Left ventricle myocardium inferior (tissue), 1 donor: ENCODE measurements at regions not wholly inside any gene's neighbourhood (a gene's known extent, or its start where the extent isn't known, plus 50 kb on each side); places are given as distances from the start of the nearest gene placed in this dataset.

ENCODE experiments used
- DNase-seq: peaks from one replicate; pipeline ENCODE4 v3.0.0-alpha.2; 2020
- H3K27ac ChIP-seq: fragments of 200-600 bp; replicated peaks from 2 replicates; pipeline ENCODE4 v1.8.0; 2021
- H3K27me3 ChIP-seq: fragments of 200-600 bp; 2 replicates; pipeline ENCODE4 v1.8.0; 2021; ENCODE audit warnings: low read depth
- H3K36me3 ChIP-seq: fragments of 200-600 bp; 2 replicates; pipeline ENCODE4 v1.8.0; 2021
- H3K4me1 ChIP-seq: fragments of 200-600 bp; 2 replicates; pipeline ENCODE4 v1.8.0; 2021
- H3K4me3 ChIP-seq: fragments of 200-600 bp; 2 replicates; pipeline ENCODE4 v1.8.0; 2021; ENCODE audit warnings: mild to moderate bottlenecking, moderate library complexity
- H3K9me3 ChIP-seq: fragments of 200-600 bp; replicated peaks from 2 replicates; pipeline ENCODE4 v1.8.0; 2021
- CTCF ChIP-seq: fragments of 200-600 bp; IDR thresholded peaks from 2 replicates; pipeline ENCODE4 v1.8.0; 2021; ENCODE audit warnings: antibody characterized with exemption, mild to moderate bottlenecking, borderline replicate concordance
- intact Hi-C: fragments of 100-400 bp; cut with micrococcal nuclease; formaldehyde crosslinking; loops from one replicate; pipeline ENCODE4 v1.11.0; 2022
- donor health status: DM: no; HTN: yes; CAD: no; lungs with severe emphysema.

- Histone ChIP-seq H3K36me3 (no peaks in the 10 kb centered on the region), H3K9me3 (no peaks in the 10 kb centered on the region), H3K4me1 (no peaks in the 10 kb centered on the region), H3K27me3 (no peaks in the 10 kb centered on the region), H3K27ac (no peak overlapping the region), H3K4me3 (no peak overlapping the region)
- TF ChIP-seq CTCF, result no peak
- intact Hi-C loops, result no loop called here
- no peak for DNase-seq
Measured at GRCh38 chr14:28666961-28667360, 99.6 kb upstream of the FOXG1 start.

- DNase-seq, result no peak
- Histone ChIP-seq H3K9me3 (no peaks in the 10 kb centered on the region), H3K4me3 (no peak overlapping the region), H3K36me3 (no peaks in the 10 kb centered on the region), H3K27ac (no peak overlapping the region), H3K4me1 (no peaks in the 10 kb centered on the region), H3K27me3 (no peaks in the 10 kb centered on the region)
- TF ChIP-seq CTCF, result no peak
- intact Hi-C loops, result no loop called here
Measured at GRCh38 chr14:28671425-28671824, 95.2 kb upstream of the FOXG1 start.

- TF ChIP-seq CTCF, result no peak
- intact Hi-C loops, result no loop called here
- no peaks in the 10 kb centered on the region for H3K36me3 ChIP-seq
Measured at GRCh38 chr14:28673056-28673455, 93.5 kb upstream of the FOXG1 start.

GRCh38 chr14:28676479-28676878, 90.1 kb upstream of the FOXG1 start:
- Histone ChIP-seq H3K4me1 (no peaks in the 10 kb centered on the region), H3K27ac (peak overlapping the region; percentile 28), H3K36me3 (no peaks in the 10 kb centered on the region), H3K4me3 (no peak overlapping the region), H3K9me3 (peaks cover 5% of the 10 kb centered on the region), H3K27me3 (no peaks in the 10 kb centered on the region)
- intact Hi-C loops, result no loop called here
- no peak for DNase-seq
- TF ChIP-seq CTCF, result no peak

More at GRCh38 chr14:28673056-28673455, 93.5 kb upstream of the FOXG1 start:
- Histone ChIP-seq H3K4me3 (no peak overlapping the region), H3K27me3 (no peaks in the 10 kb centered on the region), H3K4me1 (no peaks in the 10 kb centered on the region), H3K27ac (no peak overlapping the region), H3K9me3 (no peaks in the 10 kb centered on the region)
- DNase-seq, result no peak

GRCh38 chr14:28677381-28677780, 89.2 kb upstream of the FOXG1 start:
- H3K4me3 ChIP-seq, result no peak overlapping the region
- no peaks in the 10 kb centered on the region for H3K4me1 ChIP-seq
- no peaks in the 10 kb centered on the region for H3K36me3 ChIP-seq
- no peak for DNase-seq
- no peaks in the 10 kb centered on the region for H3K27me3 ChIP-seq
- peaks cover 5% of the 10 kb centered on the region for H3K9me3 ChIP-seq
- intact Hi-C loops, result no loop called here
- TF ChIP-seq CTCF, result no peak
- peak overlapping the region; percentile 28 for H3K27ac ChIP-seq

GRCh38 chr14:28678887-28679286, 87.7 kb upstream of the FOXG1 start:
- no peaks in the 10 kb centered on the region for H3K36me3 ChIP-seq
- H3K9me3 ChIP-seq, result peaks cover 7% of the 10 kb centered on the region
- H3K4me1 ChIP-seq, result no peaks in the 10 kb centered on the region
- no peak overlapping the region for H3K27ac ChIP-seq
- no peak for TF ChIP-seq CTCF
- no peaks in the 10 kb centered on the region for H3K27me3 ChIP-seq
- no peak for DNase-seq
- H3K4me3 ChIP-seq, result no peak overlapping the region
- intact Hi-C loops, result no loop called here
